MCF 10A (cell line): ENCODE measurements at regions not wholly inside any gene's neighbourhood (a gene's known extent, or its start where the extent isn't known, plus 50 kb on each side); places are given as distances from the start of the nearest gene placed in this dataset.

Experiments used
- BruUV-seq: library from RNA; stranded (reverse); fragments of 400-500 nt; replicated peaks from 2 replicates; lab custom pipeline; 2021; lab: Mats Ljungman, UMichigan
- CTCF ChIA-PET: fragments of 300-600 bp; sonication (Branson Sonifier 250); formaldehyde crosslinking; extraction: SDS; loops from one replicate; lab custom pipeline; 2021; ENCODE audit warnings: antibody characterized with exemption, inconsistent platforms; lab: Yijun Ruan, JAX
- POLR2A ChIA-PET: fragments of 300-600, 350-650 bp; sonication (Branson Sonifier 250); formaldehyde crosslinking; extraction: SDS; loops from one replicate; lab custom pipeline; 2020; ENCODE audit warnings: antibody characterized with exemption, inconsistent platforms; lab: Yijun Ruan, JAX
- DNase-seq: peaks from one replicate; pipeline ENCODE4 v3.0.0-alpha.2; 2018; ENCODE audit not compliant: unreplicated experiment
- H3K27ac Mint-ChIP-seq: one replicate; pipeline ENCODE4 v1.8.0; 2022; ENCODE audit warnings: mild to moderate bottlenecking, low read depth, mixed read lengths; ENCODE audit not compliant: unreplicated experiment
- H3K27me3 Mint-ChIP-seq: one replicate; pipeline ENCODE4 v1.8.0; 2022; ENCODE audit warnings: mixed read lengths; ENCODE audit not compliant: insufficient read depth, unreplicated experiment
- H3K36me3 Mint-ChIP-seq: one replicate; pipeline ENCODE4 v1.8.0; 2022; ENCODE audit warnings: mild to moderate bottlenecking, moderate library complexity, mixed read lengths; ENCODE audit not compliant: insufficient read depth, unreplicated experiment
- H3K4me1 Mint-ChIP-seq: one replicate; pipeline ENCODE4 v1.8.0; 2022; ENCODE audit warnings: mixed read lengths; ENCODE audit not compliant: insufficient read depth, unreplicated experiment
- H3K4me3 Mint-ChIP-seq: one replicate; pipeline ENCODE4 v1.8.0; 2022; ENCODE audit warnings: mild to moderate bottlenecking, moderate library complexity, mixed read lengths; ENCODE audit not compliant: unreplicated experiment
- H3K9me3 Mint-ChIP-seq: one replicate; pipeline ENCODE4 v1.8.0; 2022; ENCODE audit warnings: mixed read lengths; ENCODE audit not compliant: unreplicated experiment
- CTCF ChIP-seq: fragments of 200-600 bp; IDR thresholded peaks from one replicate; pipeline ENCODE4 v1.8.0; 2022; ENCODE audit warnings: antibody characterized with exemption, mild to moderate bottlenecking; ENCODE audit not compliant: unreplicated experiment
- intact Hi-C: fragments of 100-400 bp; cut with micrococcal nuclease; formaldehyde crosslinking; loops from 2 replicates; pipeline ENCODE4 v1.14.1; 2022

GRCh38 chr3:182523836-182524235 is 269.5 kb upstream of the ATP11B start:
- Mint-ChIP-seq H3K27me3 (no peaks in the 10 kb centered on the region), H3K4me3 (no peak overlapping the region), H3K27ac (no peak overlapping the region), H3K9me3 (no peaks in the 10 kb centered on the region), H3K36me3 (no peaks in the 10 kb centered on the region), H3K4me1 (no peaks in the 10 kb centered on the region)
- no peak for DNase-seq
- no TSS peak for BruUV-seq
- ChIA-PET POLR2A (no interaction called here), CTCF (interaction anchor here (0.7 kb wide), 1 partner anchor 22 kb away, joined by 3 read pairs; no protein-coding TSS in a partner anchor)
- intact Hi-C loops = no loop called here
- TF ChIP-seq CTCF = no peak

- BruUV-seq = no TSS peak
- CTCF ChIA-PET = no interaction called here
- intact Hi-C loops = no loop called here
- TF ChIP-seq CTCF = no peak
- POLR2A ChIA-PET = interaction anchor here (0.6 to 1.2 kb wide), 3 partner anchors 49 to 582 kb away, joined by 3 read pairs; no protein-coding TSS in a partner anchor
- no peak overlapping the region for H3K27ac Mint-ChIP-seq
- no peaks in the 10 kb centered on the region for H3K4me1 Mint-ChIP-seq
- no peak for DNase-seq
- H3K9me3 Mint-ChIP-seq = no peaks in the 10 kb centered on the region
- H3K36me3 Mint-ChIP-seq = no peaks in the 10 kb centered on the region
- H3K4me3 Mint-ChIP-seq = no peak overlapping the region
- H3K27me3 Mint-ChIP-seq = no peaks in the 10 kb centered on the region
Observed at GRCh38 chr3:182524711-182525401, 268.4 kb upstream of the ATP11B start.

GRCh38 chr3:182525766-182526374 is 267.4 kb upstream of the ATP11B start:
- Mint-ChIP-seq H3K9me3 (no peaks in the 10 kb centered on the region), H3K27me3 (no peaks in the 10 kb centered on the region), H3K27ac (no peak overlapping the region), H3K4me1 (no peaks in the 10 kb centered on the region), H3K36me3 (no peaks in the 10 kb centered on the region), H3K4me3 (no peak overlapping the region)
- intact Hi-C loops = no loop called here
- DNase-seq = no peak
- no TSS peak for BruUV-seq
- TF ChIP-seq CTCF = no peak
- ChIA-PET POLR2A (interaction anchor here (0.7 to 1.2 kb wide), 2 partner anchors 91 to 984 kb away, joined by 3 read pairs; no protein-coding TSS in a partner anchor), CTCF (no interaction called here)

GRCh38 chr3:182527745-182528144 is 265.6 kb upstream of the ATP11B start:
- H3K27me3 Mint-ChIP-seq = no peaks in the 10 kb centered on the region
- POLR2A ChIA-PET = no interaction called here
- CTCF ChIA-PET = interaction anchor here (1.0 kb wide), 1 partner anchor 19 kb away, joined by 3 read pairs; no protein-coding TSS in a partner anchor
- H3K9me3 Mint-ChIP-seq = no peaks in the 10 kb centered on the region
- H3K4me3 Mint-ChIP-seq = no peak overlapping the region
- no peaks in the 10 kb centered on the region for H3K36me3 Mint-ChIP-seq
- no peak for TF ChIP-seq CTCF
- BruUV-seq = no TSS peak
- intact Hi-C loops = no loop called here
- no peak for DNase-seq
- no peak overlapping the region for H3K27ac Mint-ChIP-seq
- H3K4me1 Mint-ChIP-seq = no peaks in the 10 kb centered on the region
